ENCODE measurements at regions not wholly inside any gene's neighbourhood (a gene's known extent, or its start where the extent isn't known, plus 50 kb on each side); places are given as distances from the start of the nearest gene placed in this dataset.

GRCh38 chr12:5124401-5124800 lies 80.7 kb downstream of the KCNA5 start:
- TF ChIP-seq ZNF274 (IDR thresholded peaks at IDR 0.05; ENCODE audit: low read depth, low read length) (no peak), YY1 (IDR thresholded peaks at IDR 0.05; ENCODE audit: insufficient read depth, insufficient read length) (no peak), SUZ12 (IDR thresholded peaks at IDR 0.05; ENCODE audit: extremely low read depth, insufficient read depth, insufficient read length) (no peak)
